ENCODE measurements at regions not wholly inside any gene's neighbourhood (a gene's known extent, or its start where the extent isn't known, plus 50 kb on each side); places are given as distances from the start of the nearest gene placed in this dataset.

GRCh38 chr16:50478773-50479149 lies 69.4 kb upstream of the NKD1 start:
- Histone ChIP-seq H3K27ac (ENCODE audit: low read depth, low read length, poor library complexity, severe bottlenecking) (no peak overlapping the region), H3K36me3 (ENCODE audit: insufficient read depth, low read length, poor library complexity, severe bottlenecking) (no peaks in the 10 kb centered on the region), H3K9me3 (ENCODE audit: low read depth, low read length, poor library complexity, severe bottlenecking) (peaks cover 5% of the 10 kb centered on the region), H3K4me3 (ENCODE audit: low read depth, low read length, poor library complexity, severe bottlenecking) (no peak overlapping the region), H3K27me3 (replicated peaks; ENCODE audit: insufficient read depth, low read depth, low read length, poor library complexity) (peaks cover 9% of the 10 kb centered on the region), H3K4me1 (ENCODE audit: insufficient read depth, low read length, poor library complexity, severe bottlenecking) (no peaks in the 10 kb centered on the region)
- DNase-seq (ENCODE audit: low spot score): no peak
- intact Hi-C loops (cut with micrococcal nuclease; ENCODE audit: unreplicated experiment): no loop called here
- ChIA-PET POLR2A (ENCODE audit: low non-redundant PET) (no interaction called here), CTCF (no interaction called here)
- BruUV-seq (replicated peaks): no TSS peak
- TF ChIP-seq, protein P1, sequence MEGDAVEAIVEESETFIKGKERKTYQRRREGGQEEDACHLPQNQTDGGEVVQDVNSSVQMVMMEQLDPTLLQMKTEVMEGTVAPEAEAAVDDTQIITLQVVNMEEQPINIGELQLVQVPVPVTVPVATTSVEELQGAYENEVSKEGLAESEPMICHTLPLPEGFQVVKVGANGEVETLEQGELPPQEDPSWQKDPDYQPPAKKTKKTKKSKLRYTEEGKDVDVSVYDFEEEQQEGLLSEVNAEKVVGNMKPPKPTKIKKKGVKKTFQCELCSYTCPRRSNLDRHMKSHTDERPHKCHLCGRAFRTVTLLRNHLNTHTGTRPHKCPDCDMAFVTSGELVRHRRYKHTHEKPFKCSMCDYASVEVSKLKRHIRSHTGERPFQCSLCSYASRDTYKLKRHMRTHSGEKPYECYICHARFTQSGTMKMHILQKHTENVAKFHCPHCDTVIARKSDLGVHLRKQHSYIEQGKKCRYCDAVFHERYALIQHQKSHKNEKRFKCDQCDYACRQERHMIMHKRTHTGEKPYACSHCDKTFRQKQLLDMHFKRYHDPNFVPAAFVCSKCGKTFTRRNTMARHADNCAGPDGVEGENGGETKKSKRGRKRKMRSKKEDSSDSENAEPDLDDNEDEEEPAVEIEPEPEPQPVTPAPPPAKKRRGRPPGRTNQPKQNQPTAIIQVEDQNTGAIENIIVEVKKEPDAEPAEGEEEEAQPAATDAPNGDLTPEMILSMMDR (conservative IDR thresholded peaks at IDR 0.05; ENCODE audit: low read depth, low read length): no peak
- no peak for TF ChIP-seq EZH2 (IDR thresholded peaks at IDR 0.05; ENCODE audit: borderline replicate concordance, low read depth, low read length, poor library complexity, severe bottlenecking)

- Histone ChIP-seq H3K36me3 (ENCODE audit: insufficient read depth, low read length, poor library complexity, severe bottlenecking) (no peaks in the 10 kb centered on the region), H3K27me3 (replicated peaks; ENCODE audit: insufficient read depth, low read depth, low read length, poor library complexity) (peaks cover 9% of the 10 kb centered on the region), H3K9me3 (ENCODE audit: low read depth, low read length, poor library complexity, severe bottlenecking) (no peaks in the 10 kb centered on the region), H3K4me3 (ENCODE audit: low read depth, low read length, poor library complexity, severe bottlenecking) (no peak overlapping the region), H3K27ac (ENCODE audit: low read depth, low read length, poor library complexity, severe bottlenecking) (no peak overlapping the region), H3K4me1 (ENCODE audit: insufficient read depth, low read length, poor library complexity, severe bottlenecking) (no peaks in the 10 kb centered on the region)
- no TSS peak for BruUV-seq (replicated peaks)
- no peak for TF ChIP-seq EZH2 (IDR thresholded peaks at IDR 0.05; ENCODE audit: borderline replicate concordance, low read depth, low read length, poor library complexity, severe bottlenecking)
- TF ChIP-seq, protein P1 (conservative IDR thresholded peaks at IDR 0.05; ENCODE audit: low read depth, low read length): no peak
- ChIA-PET POLR2A (ENCODE audit: low non-redundant PET) (no interaction called here), CTCF (no interaction called here)
- DNase-seq (ENCODE audit: low spot score): no peak
- intact Hi-C loops (cut with micrococcal nuclease; ENCODE audit: unreplicated experiment): no loop called here
These were observed 70.0 kb upstream of the NKD1 start for GRCh38 chr16:50478075-50478772.

- ChIA-PET POLR2A (ENCODE audit: low non-redundant PET) (no interaction called here), CTCF (no interaction called here)
- TF ChIP-seq, protein P1 (conservative IDR thresholded peaks at IDR 0.05; ENCODE audit: low read depth, low read length): no peak
- TF ChIP-seq EZH2 (IDR thresholded peaks at IDR 0.05; ENCODE audit: borderline replicate concordance, low read depth, low read length, poor library complexity, severe bottlenecking): no peak
These were observed 71.5 kb upstream of the NKD1 start for GRCh38 chr16:50476486-50477255.

More at GRCh38 chr16:50476486-50477255, 71.5 kb upstream of the NKD1 start:
- H3K27me3 ChIP-seq (replicated peaks; ENCODE audit: insufficient read depth, low read depth, low read length, poor library complexity): peaks cover 9% of the 10 kb centered on the region
- intact Hi-C loops (cut with micrococcal nuclease; ENCODE audit: unreplicated experiment): no loop called here
- no TSS peak for BruUV-seq (replicated peaks)
- no peak overlapping the region for H3K4me3 ChIP-seq (ENCODE audit: low read depth, low read length, poor library complexity, severe bottlenecking)
- no peaks in the 10 kb centered on the region for H3K9me3 ChIP-seq (ENCODE audit: low read depth, low read length, poor library complexity, severe bottlenecking)
- no peak overlapping the region for H3K27ac ChIP-seq (ENCODE audit: low read depth, low read length, poor library complexity, severe bottlenecking)
- no peak for DNase-seq (ENCODE audit: low spot score)
- H3K4me1 ChIP-seq (ENCODE audit: insufficient read depth, low read length, poor library complexity, severe bottlenecking): no peaks in the 10 kb centered on the region
- no peaks in the 10 kb centered on the region for H3K36me3 ChIP-seq (ENCODE audit: insufficient read depth, low read length, poor library complexity, severe bottlenecking)
